Nephron progenitor cell (in vitro differentiated cells): ENCODE measurements at regions not wholly inside any gene's neighbourhood (a gene's known extent, or its start where the extent isn't known, plus 50 kb on each side); places are given as distances from the start of the nearest gene placed in this dataset.
A peak's percentile ranks its signal among the peaks of the same experiment; 100 is the strongest.

ENCODE experiments used
- DNase-seq: peaks from one replicate; pipeline ENCODE4 v3.0.0; 2021
- H3K27ac Mint-ChIP-seq: 2 replicates; pipeline ENCODE4 v1.8.0; 2021; ENCODE audit warnings: mild to moderate bottlenecking, moderate library complexity, mixed read lengths
- H3K27me3 Mint-ChIP-seq: 2 replicates; pipeline ENCODE4 v1.8.0; 2021; ENCODE audit warnings: mild to moderate bottlenecking, low read depth, mixed read lengths; ENCODE audit not compliant: poor library complexity
- H3K36me3 Mint-ChIP-seq: 2 replicates; pipeline ENCODE4 v1.8.0; 2021; ENCODE audit warnings: low read depth, mixed read lengths
- H3K4me1 Mint-ChIP-seq: 2 replicates; pipeline ENCODE4 v1.8.0; 2021; ENCODE audit warnings: mixed read lengths
- H3K4me3 Mint-ChIP-seq: 2 replicates; pipeline ENCODE4 v1.8.0; 2021; ENCODE audit warnings: mild to moderate bottlenecking, moderate library complexity, mixed read lengths
- H3K9me3 Mint-ChIP-seq: 2 replicates; pipeline ENCODE4 v1.8.0; 2021; ENCODE audit warnings: mild to moderate bottlenecking, moderate library complexity, mixed read lengths
- CTCF ChIP-seq: fragments of 200-600 bp; sonication (generic); IDR thresholded peaks from 2 replicates; pipeline ENCODE4 v1.5.0; 2021; ENCODE audit warnings: antibody characterized with exemption

- peaks cover 43% of the 10 kb centered on the region for H3K4me1 Mint-ChIP-seq
- H3K36me3 Mint-ChIP-seq: peaks cover 12% of the 10 kb centered on the region
- peaks cover 29% of the 10 kb centered on the region for H3K9me3 Mint-ChIP-seq
- no peak for DNase-seq
- H3K27me3 Mint-ChIP-seq: no peaks in the 10 kb centered on the region
- peak overlapping the region; percentile 8 for H3K4me3 Mint-ChIP-seq
- no peak for TF ChIP-seq CTCF
- H3K27ac Mint-ChIP-seq: peak overlapping the region; percentile 78
Observed at GRCh38 chr6:139868576-139868975, 494.1 kb upstream of the CITED2 start.

GRCh38 chr6:139863964-139864363 lies 489.5 kb upstream of the CITED2 start:
- TF ChIP-seq CTCF: no peak
- no peak overlapping the region for H3K4me3 Mint-ChIP-seq
- H3K9me3 Mint-ChIP-seq: peaks cover 42% of the 10 kb centered on the region
- H3K4me1 Mint-ChIP-seq: peaks cover 14% of the 10 kb centered on the region
- DNase-seq: no peak
- H3K36me3 Mint-ChIP-seq: peaks cover 31% of the 10 kb centered on the region
- no peaks in the 10 kb centered on the region for H3K27me3 Mint-ChIP-seq
- peak overlapping the region; percentile 21 for H3K27ac Mint-ChIP-seq

DNA sequence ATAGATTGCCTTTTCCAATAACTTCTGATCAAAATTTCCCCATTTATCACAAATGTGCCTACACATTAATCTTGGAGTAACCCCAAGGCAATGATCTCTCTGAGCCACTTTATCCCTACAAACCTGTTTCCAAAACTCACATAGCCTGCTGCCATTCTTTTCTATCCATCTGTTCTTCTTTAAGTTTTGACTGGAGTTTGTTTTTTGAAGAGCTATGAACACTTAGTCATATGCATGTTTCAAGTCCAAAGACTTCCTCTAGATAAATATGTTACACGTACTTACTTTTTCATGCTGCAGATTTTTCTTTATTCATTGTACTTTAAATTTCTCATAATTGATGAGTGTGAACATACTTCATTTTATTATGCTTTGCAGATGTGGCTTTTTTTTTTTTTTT lies 488.9 kb upstream of the CITED2 start:
- Mint-ChIP-seq H3K4me1 (peaks cover 10% of the 10 kb centered on the region), H3K27ac (no peak overlapping the region), H3K36me3 (peaks cover 31% of the 10 kb centered on the region), H3K4me3 (no peak overlapping the region), H3K9me3 (peaks cover 42% of the 10 kb centered on the region), H3K27me3 (no peaks in the 10 kb centered on the region)
- no peak for TF ChIP-seq CTCF
- no peak for DNase-seq

- no peak for TF ChIP-seq CTCF
- Mint-ChIP-seq H3K36me3 (peaks cover 31% of the 10 kb centered on the region), H3K27me3 (no peaks in the 10 kb centered on the region), H3K9me3 (peaks cover 35% of the 10 kb centered on the region), H3K4me3 (no peak overlapping the region), H3K27ac (no peak overlapping the region), H3K4me1 (peaks cover 19% of the 10 kb centered on the region)
- no peak for DNase-seq
Observed at GRCh38 chr6:139862311-139862710, 487.9 kb upstream of the CITED2 start.

GRCh38 chr6:139860203-139860602 lies 485.8 kb upstream of the CITED2 start:
- no peak overlapping the region for H3K27ac Mint-ChIP-seq

More at GRCh38 chr6:139860203-139860602, 485.8 kb upstream of the CITED2 start:
- H3K36me3 Mint-ChIP-seq: peaks cover 28% of the 10 kb centered on the region
- no peak for DNase-seq
- H3K4me1 Mint-ChIP-seq: peaks cover 40% of the 10 kb centered on the region
- peaks cover 24% of the 10 kb centered on the region for H3K9me3 Mint-ChIP-seq
- H3K27me3 Mint-ChIP-seq: no peaks in the 10 kb centered on the region
- H3K4me3 Mint-ChIP-seq: no peak overlapping the region
- no peak for TF ChIP-seq CTCF
